IPS-NIHi7 (cell line): ENCODE measurements at regions not wholly inside any gene's neighbourhood (a gene's known extent, or its start where the extent isn't known, plus 50 kb on each side); places are given as distances from the start of the nearest gene placed in this dataset.

Experiments
- DNase-seq: peaks from one replicate; pipeline ENCODE4 v3.0.0; 2012; ENCODE audit warnings: mixed read lengths; ENCODE audit errors: extremely low spot score

DNA sequence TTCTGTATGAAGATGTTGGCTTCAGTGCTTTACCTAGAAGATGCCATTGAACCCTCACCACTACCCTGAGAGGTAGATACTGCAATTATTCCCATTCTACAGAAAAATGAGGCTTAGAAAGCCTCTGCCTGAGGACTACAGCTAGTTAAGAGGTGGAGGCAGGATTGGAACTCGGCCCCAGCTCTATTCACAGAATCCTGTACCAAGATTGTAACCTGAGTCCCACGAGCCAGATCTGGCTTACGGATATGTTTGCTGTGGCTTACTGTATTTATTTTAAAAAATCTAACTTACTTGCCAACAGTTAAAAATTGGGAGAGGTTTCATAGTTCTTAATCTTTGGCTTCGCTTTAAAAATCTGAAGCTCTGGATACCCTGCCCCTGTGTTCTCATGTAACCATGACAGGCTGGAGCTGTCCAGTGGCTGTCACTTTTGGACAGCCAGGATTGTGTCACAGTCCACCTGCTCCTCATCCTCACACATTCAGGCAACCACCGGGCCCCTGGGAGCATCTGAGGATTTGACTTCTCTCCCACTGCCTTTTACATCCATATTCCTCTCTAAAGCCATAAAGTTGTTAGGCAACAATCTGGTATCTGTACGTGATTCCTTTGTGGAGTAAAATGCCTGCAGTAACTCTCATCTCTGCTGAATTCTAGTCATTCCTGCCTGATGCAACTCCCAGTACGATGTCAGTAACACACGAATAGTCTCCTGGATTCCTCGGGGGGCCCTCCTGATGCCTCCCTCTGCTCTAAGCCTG lies 160.8 kb upstream of the SERP2 start:
- no peak for DNase-seq

DNA sequence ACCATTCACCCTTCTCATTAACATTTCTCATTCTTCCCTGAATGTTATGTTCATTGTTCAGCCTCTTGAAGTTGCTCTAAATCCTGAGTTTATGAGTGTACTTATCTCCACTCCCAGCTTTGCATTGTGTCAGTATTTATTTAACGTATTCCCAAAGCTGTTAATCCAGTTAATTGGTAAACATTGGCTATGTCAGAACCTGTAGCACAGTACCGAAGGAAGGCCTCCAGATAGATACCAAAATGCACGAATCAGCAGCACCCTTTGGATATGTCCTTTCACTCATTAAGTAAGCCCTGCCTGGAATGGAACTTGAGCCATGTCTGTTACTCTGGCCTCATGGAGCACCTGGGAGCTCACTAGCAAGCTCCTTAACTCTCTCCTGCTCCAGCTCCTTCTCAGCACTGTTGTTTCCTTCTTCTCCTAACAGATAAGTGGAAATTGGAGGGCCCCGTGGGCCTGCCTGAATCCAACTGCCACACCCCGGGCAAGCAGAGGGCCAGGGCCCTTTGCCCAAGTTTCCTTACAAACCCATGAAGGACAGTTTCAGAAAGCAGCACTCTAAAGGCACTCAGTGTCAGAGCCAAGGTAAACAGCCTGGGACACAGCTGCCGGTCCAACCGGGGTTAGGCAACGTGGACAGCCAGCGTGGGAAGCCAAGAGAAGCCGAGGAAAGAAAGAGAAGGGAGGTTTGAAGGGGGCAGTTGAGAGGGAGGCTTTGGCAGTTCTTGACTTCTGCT lies 155.0 kb upstream of the SERP2 start:
- no peak for DNase-seq

DNA sequence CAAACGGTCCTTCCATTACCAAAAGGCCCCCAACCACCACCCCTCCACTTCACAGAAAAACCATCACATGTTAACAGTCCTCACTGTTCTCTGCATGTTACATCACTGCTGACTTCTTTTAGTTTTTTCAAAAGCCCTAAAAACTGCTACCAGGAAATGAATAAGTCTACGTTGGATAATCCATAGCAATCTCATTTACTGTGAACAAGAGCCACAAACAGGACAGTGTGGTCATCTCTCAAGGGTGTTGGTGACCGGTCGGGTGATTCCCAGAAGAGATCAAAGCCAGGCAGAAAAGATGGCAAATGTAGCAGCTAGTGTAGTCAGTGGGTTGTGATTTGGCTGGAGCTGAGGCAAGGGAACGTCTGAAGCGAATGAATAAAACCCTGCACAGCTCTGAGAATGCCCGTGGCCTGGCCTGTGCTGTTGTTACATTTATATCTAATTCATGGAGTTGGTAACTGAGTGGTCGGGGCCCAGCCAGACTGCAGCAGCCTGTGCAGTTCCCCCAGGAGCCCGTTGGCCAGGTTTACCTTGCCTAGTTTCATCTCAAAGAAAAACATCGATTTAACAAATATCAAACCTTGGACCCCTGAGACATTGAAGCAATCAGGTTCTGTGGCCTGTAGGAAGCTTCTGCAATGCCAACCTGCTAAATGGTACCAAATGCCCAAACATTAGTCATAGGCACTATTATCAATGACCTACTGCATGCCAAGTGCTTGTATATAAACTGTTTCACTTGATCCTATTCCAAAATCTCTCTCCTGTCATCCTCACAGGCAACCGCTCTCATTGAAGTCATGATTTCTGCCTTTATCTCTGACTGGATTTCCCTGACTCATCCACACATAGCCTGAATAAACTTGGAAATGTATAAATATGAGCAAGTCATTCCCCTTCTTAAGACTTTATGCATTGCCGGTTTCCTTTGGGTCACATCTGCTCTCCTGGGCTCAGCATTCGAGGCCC lies 153.8 kb upstream of the SERP2 start:
- DNase-seq = no peak

DNA sequence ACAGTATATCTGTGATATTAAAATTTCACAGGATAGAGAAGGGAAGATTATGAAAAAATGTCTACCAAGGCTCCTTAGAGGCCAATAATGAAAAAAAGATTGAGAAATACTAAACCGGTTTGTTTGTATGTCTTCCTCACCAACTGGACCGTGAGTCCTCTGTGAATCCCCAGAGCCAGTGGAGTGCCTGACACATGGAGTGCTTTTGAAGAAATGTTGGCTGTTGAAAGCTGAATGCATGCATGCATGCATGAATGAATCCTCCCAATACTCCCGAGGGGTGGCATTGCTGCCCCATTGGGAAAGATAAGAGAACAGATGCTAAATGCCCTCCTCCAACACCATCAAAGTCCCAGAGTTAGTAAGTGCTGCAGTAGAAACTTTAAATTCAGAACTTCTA lies 152.7 kb upstream of the SERP2 start:
- DNase-seq = no peak

DNA sequence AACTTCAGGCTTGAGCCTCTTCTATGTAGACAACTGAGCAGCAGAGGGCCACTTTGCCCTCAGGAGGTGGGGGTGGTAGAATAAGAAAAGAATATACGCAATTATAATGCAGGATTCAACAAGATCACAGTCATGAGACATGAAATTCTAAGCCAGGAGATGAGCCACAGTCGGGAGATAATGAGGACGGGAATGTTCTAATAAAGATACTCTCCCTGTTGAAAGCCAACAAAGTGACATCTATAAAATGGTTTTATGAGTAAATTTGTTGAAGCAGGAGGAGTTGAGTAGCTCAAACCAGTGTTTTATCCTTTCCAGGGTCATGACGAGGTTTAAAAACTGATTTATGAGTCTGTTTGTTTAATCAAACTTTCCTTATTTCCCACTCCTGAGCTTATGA lies 152.0 kb upstream of the SERP2 start:
- no peak for DNase-seq

DNA sequence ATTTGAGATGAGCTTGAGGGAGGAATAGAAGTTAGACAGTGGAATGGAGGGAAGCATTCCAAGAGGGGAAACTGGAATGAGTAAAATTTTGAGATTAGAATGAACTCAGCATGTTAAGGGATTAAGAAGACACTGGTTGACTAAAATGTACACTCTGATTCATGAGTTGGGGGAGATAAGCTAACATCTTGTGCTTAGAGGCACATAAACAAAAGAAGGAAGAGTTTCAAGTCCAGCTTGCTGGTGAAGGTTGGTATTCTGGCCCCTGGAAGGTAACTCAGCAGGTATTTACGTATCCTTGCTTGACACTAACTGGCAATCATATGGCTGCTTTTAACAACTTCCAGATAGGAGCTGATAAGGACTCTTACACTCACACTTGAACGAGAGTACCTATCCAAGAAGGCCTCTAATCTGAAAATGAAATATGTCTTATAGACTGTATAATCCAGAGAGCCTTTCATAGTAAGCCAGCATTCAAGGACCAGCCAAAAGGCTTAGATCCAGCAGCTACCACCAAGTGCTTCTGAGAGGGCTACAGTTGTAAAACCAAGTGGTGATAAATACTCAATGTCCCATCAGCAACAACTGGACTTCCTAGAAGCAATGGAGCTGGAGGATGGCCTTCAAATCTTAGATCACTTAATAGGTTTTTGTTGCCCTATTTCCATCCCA lies 149.7 kb upstream of the SERP2 start:
- no peak for DNase-seq

DNA sequence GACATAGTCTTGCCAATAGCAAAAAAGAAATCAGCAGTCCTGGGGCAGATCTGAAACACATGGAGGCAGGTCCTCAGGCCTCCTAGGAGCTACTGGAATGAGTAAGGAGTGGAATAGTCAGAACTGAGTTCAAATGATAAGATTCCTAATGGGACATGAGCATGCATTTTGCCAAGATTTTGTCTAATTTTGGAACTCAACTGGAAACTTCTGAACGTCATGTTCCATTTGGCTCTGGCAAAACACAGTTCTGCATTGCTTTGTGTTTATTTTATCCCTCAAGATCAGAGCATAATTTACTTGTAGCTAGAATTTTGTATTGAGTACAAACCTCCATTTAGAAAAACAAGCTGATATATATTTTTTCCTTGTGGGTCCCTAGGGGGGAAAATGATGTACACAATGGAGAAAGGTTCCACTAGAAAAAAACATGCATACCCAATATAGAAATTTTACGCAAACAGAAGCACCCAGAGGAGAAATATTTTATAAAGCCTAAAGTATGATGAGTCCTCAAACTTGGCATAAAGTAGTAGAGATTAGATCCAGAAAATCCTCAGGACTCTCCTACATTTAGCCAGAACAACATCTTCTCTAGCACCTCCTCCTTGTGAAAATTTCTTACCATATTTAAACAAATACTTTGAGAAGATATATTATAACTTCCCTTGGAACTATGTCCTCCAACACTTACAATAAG lies 149.0 kb upstream of the SERP2 start:
- no peak for DNase-seq

DNA sequence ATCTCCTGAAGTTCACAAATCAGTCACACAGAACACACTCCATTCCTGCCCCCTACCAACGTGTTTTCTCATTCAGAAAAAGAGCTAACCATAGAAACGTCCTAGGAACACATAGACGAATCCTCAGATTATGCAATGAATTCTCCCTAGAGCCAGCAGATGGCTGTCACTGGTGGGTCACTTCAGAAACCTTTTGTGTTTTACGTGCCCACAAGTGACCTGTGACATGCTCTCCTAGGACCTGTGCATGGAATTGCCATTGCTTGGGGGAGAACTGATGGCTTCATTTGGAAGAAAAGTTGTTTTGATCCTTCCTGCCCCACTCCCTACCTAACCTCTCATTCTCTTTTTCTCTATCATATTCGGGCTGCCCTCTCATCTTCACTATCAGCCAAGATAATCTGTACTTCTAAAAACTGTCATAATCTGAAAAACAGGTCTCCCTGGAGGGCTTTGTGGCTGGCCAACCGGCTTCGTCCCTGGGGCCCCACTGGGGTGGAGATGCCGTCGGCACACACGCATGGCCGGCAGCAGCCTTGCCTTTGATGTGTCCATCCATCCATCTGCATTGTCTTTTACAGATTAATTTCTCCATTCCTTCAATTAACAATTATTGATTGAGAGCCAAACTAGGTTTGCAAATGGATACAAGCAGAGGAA lies 144.1 kb upstream of the SERP2 start:
- DNase-seq = no peak

DNA sequence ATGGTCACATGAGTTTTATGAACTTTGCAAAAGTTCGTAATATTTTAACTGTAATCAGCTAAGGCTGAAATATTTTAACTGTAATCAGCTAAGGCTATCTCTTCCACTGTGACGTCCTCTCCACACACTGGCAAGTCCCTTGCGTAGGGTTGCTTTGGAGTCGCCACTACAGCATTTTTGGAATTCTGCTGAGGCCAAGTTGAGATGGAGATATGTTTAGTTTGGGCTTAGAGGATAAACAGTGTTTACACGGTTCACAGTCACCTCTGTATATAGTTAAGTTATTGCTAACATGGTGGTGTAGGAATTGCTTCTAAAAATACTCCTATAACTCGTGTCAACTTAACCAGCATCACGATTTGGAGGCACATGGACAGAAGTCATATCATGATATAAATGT lies 143.6 kb upstream of the SERP2 start:
- DNase-seq = no peak

DNA sequence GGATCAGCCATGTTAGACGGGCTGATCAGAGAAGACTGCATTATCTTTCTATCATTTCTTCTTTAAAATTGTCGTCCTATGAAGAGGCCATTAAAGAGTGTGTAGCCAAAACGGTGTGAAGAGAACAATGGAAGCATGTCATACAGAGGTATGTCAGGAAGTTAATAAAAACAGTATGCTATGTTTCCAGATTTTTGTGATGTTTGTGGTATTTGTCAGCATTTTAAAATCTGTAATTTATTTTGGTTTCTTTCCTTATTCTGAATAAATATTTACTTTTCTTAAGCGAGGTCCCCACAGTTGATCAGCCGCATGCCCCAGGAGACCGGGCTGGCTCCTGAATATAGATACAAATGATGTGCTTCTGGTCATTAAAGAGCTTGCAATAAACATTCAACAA lies 142.9 kb upstream of the SERP2 start:
- no peak for DNase-seq

DNA sequence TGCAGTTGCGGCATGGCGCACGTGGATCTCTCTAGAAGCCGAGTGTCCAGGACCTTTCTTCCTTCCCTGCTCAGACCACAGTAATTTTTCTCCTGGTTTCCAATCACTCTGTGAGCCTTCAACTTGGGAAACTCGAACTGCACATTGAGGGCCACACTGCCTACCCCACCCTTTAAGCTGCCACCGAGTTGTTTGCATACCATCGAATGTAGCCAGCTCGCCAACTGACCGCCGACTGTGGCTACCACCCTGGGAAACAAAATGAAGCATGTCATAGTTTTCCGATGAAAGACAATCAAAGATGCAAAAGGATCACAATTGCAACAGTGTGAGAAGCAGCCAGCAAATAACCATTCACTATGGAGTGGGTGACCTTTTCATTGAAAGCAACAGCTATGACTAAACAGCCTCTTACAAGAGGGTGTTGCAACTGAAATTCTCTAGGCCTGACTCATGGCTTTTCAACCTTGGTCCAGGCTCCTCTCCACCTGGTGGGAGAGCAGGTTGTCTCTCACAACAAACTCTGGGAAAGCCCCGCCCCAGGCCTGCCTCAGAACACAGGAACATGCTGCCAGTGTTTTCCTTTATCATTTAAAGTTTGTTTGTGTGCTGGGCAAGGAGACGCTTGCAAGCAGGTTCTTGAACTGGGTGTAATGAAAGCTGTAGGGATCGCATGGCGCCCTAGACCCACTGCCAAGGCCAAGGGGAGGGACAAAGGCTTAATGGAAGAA lies 141.7 kb upstream of the SERP2 start:
- DNase-seq = peak; percentile 89

DNA sequence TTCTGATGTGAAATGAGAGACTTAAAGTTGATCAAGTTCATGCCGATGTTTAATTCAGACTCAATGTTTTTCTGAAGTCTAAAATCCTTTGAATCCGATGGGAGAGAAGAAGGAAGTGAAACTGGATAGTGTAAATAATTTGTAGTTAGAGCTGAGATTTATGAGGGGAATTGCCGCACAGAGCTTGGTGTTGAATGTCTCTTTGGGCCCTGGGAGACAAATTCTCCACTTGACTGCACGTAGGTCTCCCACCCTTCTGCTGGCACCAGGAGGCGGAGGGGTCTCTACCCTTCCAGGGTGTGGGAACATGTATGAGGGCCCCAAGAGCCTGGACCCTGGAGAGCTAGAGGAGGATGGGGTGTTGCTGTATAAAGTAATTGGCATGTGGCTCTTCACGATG lies 140.8 kb upstream of the SERP2 start:
- no peak for DNase-seq

DNA sequence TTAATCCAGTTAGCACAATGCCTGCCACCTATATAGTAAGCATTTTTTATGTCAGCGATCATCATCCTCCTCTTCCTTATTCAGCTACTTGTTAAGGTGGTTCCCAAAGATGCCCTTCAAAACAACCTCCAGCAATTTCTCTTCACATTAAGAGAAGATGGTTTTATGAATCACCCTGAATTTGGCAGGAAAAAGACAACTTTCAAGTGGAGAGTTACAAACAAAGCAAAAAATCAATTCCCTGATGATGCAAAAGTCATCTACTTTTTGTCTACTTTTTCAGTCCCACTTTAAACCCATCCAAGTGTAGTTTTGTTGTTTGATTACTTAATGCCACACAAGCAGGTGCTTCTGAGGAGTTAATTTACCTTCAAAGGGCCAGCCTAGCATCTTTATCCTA lies 139.1 kb upstream of the SERP2 start:
- DNase-seq = no peak

DNA sequence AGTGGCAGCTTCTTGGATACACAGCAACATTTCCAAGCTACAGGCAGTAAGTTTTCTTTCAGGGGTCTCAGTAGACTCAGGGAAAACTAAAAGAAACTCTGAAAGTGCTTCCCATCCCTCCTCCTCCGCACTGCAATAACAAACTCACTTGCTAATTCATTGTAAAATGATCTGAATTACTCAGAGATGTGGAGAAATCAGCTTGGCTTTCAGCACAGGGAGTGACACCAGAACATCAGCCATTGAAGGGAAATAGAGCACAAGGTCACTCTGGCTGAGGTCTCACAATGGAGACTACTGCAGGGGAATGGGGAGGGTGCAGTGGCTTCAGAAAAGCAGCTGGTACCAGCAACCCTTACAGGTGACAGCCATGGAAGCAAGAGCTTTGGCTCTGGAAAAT lies 137.3 kb upstream of the SERP2 start:
- no peak for DNase-seq

DNA sequence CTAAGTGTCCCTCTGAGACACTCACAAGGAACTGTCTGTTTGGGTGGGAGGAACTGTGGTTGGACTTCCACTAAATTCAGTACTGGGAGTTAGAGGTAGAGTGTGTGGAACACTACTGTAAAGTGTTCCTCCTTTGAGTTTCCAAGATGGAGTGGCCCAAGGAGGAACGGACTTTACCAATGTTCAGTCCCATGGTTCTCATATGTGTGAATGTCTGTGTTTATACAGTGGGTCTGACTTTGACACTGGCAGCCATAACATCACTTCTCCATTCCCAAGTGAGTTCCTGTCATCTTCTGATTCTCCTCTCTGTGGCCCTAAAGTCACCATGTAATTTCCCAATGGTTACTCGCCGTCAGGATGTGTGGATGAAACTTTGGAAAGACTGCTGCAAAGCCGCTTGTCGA lies 136.8 kb upstream of the SERP2 start:
- no peak for DNase-seq

DNA sequence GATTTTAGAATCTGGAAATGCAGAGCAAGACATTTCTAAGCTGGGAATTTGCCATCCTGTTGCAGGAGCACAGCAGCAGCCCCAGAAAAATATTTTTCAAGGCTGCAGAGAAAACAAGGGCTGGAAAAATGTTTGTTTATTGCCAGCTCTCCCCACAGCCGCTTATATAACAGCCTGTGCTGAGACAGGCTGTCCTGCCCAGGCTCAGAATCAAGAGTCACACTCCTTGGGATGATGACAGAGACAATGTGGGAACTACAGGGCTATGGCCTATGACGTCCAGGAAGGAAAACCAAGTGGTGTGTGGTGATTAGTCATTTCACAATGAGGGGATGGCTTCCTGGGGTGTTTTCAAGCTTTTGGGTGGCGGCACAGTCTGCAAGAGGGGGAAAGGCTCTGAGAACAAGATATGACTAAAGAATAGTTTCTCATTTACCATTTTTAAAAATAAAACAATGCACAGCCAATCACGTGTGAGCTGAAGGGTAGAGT lies 136.3 kb upstream of the SERP2 start:
- no peak for DNase-seq

DNA sequence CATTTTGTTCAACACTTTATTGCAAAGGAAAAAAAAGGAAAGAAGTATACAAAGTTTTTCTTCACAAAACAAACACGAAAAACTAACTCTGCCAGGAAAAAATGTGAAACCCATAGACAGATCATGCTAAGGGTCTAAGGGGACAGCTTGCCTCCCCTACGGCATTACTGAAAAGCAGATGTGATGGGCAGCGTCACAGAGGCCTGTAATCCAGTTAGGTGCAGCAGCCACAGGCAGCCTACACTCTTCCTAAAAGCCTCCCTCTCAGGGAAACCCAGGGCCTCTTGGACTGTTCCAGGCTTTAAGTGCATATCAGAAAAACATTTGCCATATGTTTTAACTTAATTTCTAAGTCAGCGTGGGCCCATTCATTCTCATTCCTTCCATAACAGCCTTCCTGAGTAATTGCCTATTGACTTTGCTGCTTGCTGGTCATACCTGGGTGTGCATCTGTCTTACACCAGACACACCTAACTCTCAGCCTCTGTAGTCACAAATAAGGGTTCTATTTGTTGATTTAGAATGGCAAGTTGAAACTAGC lies 135.7 kb upstream of the SERP2 start:
- DNase-seq = no peak

DNA sequence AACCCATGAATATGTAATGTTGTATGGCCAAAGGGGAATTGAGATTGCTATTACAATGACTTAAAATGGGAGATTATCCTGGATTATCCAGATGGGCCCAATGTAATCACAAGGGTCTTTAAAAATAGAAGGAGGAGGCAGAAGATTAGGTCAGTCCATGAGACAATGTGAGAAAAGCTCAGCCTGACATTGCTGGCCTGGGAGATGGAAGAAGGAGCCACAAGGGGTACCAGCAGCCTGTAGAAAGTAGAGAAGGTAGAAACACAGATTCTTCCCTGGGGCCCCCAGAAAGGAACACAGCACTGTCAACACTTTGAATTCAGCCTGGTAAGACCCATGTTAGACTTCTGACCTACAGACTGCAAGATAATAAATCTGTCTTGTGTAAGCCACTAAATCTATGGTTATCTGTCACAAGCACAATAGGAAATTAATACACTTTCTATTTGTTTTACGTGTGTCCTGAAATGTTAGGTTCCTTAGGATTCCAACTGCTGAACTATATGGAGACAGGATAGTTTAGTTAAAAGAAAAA lies 132.9 kb upstream of the SERP2 start:
- DNase-seq = no peak

DNA sequence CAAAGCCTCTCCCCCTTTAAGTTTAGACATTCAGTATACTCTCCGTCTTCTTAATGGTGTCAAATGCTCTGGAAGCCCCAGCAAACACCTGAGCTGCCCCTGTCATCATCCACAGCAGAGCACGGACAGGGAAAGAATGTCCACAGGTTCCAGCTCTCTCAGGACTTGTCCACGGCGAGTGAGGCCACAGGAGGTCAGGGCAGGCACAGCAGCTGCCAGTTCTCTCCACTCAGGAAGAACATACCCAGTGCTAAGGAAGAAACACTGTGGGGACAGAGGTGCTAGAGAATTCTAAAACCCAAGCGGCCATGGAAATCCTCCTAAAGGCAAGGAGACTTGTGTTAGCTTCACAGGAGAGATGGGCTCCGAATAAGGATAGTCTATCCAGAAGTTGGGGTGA lies 132.0 kb upstream of the SERP2 start:
- no peak for DNase-seq
